GM19043 (cell line): ENCODE measurements at regions not wholly inside any gene's neighbourhood (a gene's known extent, or its start where the extent isn't known, plus 50 kb on each side); places are given as distances from the start of the nearest gene placed in this dataset.
"Not testable (repeated sequence)": the region's sequence is repeated elsewhere in the genome, so short reads cannot be mapped to it uniquely, and the experiment has no call there.

ENCODE experiments used
- ATAC-seq: cut with Tn5 transposase; IDR thresholded peaks from one replicate; pipeline ENCODE4 v1.9.1; 2021; ENCODE audit warnings: low read depth; ENCODE audit not compliant: unreplicated experiment

DNA sequence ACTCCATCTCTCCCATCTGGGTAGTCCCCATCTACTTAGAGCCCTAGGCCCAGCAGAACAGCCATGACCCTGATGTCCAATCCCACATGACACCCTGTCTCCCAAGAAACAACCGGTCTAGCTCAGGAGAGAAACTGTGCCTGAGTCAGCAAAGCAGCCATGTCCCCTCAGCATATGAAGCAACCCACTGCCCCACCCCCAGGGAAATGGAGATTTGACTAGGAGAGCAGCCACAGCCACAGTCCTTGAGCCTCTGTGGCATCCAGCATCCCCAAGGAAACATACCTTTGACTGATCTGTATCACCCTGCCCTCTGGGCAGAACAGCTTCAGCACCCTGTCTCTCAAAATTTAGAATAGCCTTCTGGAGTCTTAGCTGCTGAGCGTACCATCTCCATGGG is 641.9 kb upstream of the FBXO33 start:
- ATAC-seq: no peak

DNA sequence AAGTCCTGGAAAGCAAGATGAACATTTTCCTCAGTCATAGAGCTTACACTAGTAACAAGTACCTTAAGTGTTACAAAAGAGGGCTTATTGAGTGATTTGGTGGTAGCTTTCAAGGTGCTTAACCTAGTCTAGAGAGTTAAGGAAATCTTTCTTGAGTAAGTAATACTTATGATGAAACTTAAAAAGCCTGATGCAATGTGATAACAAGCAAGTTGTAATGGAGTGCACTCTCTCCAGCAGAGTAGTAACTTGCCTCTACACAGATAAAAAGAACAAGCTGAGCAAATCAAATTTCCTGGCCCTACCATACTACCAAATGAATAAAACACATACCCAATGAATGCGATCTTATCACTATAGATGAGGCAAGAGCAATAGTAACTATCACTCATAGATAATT is 639.9 kb upstream of the FBXO33 start:
- no peak for ATAC-seq

DNA sequence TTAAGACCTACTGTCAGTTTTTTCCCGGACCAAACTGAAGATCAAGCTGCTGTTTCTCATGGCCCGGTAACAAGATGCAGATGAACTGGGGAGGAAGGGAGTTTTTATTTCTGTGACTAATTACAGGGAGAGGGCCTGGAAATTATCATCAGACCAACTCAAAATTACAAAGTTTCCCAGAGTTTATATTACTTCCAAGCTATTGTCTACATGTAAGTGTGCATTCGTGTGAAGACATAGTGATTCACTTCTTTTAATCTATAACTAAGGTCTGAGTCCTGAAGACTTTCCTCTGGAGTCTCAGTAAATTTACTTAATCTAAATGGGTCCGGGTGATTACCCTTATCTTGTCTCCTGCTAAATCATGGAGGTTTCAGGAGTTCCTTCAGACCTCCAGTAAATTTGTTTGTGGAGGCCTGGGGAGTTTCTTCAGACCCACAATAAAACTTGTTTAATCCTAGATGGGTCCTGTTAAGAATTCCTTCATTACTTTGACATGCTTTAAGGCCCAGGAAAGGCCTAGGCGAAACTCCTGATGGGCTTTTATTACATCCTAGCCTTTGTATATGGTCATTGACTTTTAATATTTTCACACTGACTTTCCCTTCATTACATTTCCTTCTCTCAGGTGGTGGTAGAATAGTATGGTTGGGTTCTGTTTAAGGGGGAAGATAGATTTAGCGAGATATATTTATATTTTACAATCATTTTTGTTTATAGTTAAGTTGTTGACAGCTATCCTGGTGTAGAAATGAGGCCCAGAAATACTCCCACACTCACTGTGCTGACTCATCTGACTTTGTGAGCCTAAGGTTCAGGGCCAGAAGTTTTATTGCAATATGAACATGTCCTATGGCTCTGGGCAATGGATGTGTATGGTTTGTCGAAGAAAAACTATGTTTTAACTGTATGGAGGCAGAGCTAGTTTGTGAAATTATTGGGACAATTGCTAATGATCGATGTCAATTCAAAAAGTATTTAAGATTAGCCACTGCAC is 627.0 kb upstream of the FBXO33 start:
- ATAC-seq: no peak

DNA sequence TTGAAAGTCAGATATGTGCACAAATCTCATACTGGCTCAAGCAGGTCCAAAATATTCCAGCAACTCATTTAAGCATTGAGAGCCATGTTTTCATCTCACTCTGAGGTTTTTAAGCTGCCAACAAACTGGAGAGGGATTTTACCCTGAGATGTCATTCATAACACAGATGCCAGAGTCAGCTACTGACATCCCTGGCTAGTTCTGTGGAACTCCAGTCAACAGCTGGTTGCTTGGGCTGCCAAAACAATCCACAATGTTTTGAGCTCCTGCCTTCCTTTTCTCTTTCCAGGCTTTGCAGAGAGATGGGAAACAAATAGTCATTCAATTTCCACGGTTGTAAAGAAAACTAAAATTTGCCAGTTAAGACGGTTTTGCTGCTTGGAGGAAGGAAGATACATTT is 621.2 kb upstream of the FBXO33 start:
- no peak for ATAC-seq

DNA sequence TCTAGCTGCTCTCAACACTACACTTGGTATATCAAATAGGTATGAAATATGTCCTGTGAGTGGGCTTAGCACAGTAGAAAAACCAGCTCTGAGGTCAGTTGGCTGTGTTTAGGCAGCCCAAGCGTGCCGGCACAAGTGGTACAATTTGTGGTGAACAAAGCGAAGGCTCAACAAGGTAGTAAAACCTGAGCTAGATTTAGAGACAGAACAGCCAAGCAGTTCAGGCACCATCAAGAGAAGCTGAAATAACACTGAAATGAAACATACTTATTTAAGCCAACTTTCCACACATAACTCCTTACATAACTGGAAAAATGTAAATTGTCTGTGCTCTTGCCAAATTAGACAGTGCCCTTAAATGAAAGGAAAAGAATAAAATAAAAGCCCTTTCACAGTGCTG is 596.8 kb upstream of the FBXO33 start:
- no peak for ATAC-seq

DNA sequence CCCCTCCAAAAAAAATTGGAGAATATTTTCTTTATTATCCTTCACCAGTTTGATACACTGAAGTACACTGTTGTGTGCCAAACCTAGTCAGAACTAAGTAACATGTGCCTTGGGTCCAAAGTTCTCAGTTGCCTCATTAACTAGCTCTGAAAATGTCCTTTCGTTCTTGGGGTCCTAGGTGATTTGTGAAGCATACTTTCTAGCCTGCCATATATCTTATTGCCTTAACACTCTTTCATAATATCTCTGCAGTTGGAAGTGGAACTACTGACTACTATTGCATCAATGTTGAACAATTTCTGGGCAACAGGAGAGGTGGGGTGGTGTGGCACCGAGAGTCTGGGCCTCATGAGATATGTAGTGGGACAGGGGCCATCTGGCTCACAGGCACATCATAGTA is 592.9 kb upstream of the FBXO33 start:
- ATAC-seq: no peak

DNA sequence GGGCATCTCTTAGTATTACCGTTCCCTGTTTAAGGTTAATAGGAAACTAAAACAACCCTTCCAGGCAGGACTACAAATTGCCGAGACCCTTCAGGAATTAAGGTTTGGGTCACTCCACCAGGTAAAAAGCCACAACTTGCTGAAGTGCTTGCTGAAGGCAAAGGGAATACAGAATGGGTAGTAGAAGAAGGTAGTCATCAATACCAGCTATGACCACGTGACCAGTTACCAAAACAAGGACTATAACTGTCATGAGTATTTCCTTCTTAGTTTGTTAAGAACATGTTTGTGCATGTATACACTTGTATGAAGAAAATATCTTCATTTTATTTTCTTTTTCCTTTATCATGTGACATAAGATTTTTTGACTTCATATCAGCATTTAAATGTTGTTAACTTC is 578.7 kb upstream of the FBXO33 start:
- no peak for ATAC-seq

DNA sequence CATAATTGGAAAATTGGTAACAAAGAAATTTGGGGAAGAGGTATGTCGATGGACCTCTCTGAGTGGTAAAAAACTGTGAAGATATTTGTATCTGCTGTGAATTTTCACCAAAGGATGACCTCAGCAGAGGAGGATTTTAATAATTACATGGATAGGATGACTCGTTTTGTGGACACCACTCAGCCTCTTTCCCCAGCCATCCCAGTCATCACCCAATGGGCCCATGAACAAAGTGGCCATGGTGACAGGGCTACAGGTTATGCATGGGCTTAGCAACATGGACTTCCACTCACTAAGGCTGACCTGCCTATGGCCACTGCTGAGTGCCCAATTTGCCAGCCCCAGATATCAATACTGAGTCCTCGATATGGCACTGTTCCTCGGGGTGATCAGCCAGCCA is 577.5 kb upstream of the FBXO33 start:
- ATAC-seq: no peak

DNA sequence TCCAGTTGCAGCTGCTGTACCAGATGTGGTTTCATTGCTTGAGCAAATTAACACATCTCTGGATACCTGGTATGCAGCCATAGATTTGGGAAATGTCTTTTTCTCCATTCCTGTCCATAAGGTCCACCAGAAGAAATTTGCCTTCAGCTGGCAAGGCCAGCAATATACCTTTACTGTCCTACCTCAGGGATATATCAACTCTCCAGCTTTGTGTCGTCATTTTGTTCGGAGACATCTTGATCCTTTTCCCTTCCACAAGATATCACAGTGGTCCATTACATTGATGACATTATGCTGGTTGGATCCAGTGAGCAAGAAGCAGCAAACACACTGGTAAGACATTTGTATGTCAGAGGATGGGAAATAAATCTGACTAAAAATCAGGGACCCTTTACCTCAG is 576.1 kb upstream of the FBXO33 start:
- not testable (repeated sequence) for ATAC-seq

DNA sequence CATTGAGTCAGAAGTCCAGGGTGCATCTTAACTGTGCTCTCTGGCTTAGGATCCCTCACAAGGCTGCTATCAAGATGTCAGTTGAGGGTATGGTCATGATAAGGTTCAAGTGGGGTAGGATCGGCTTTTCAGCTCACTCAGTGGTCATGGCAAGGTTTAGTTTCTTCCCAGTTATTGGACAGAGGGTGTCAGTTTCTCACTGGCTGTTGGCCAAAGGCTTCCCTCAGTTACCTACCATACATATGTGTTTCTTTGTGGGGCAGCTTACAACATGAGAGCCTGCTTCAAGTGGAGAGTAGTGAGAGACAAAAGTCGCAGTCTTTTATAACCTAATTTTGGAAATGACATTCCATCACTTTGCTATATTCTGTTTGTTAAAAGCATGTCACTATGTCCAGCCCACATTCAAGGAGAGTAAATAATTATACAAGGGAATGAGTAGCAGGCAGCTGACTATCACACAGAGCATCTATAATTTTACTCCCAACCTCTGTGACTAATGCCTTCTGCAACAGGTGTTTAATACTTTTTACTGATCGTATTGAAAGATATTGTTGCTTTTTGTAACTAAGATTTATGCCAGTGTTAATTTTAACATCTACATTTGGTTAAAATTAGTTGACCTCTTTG is 572.8 kb upstream of the FBXO33 start:
- ATAC-seq: no peak

DNA sequence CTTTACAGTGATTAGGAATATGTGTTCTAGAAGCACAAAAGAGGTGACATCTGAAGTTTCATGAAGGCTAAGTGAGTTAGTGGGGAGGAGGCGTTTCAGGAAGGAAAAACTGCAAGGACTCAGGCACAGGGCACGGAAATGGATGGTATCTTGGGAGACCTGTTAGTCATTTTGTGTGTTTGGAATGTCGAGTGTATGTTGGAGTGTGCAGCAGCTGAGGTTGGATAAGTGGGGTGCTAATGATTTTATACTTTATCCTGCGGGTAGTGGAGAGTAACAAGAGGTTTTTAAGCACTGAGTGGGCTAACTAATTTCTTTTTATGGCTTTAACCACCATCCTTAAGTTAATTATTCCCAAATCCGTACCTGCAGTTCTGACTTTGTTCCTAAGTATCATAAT is 571.5 kb upstream of the FBXO33 start:
- no peak for ATAC-seq

DNA sequence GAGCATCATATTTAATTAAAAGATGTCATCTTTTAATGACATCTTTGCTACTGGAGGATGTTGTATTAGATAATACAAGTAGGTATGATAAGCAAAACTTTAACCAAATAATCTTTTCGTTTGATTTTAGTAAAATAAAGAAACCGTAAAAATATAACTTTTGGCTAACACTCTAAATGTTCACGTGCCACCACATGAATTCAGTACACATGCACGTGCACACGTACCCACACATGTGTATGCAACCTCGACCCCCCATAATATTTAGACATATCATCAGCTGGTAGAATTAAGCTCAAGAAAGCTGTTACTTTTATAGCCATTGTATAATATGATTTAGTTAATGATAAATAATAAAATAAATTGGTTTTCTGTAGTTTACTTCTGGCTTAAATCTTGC is 566.6 kb upstream of the FBXO33 start:
- ATAC-seq: no peak

DNA sequence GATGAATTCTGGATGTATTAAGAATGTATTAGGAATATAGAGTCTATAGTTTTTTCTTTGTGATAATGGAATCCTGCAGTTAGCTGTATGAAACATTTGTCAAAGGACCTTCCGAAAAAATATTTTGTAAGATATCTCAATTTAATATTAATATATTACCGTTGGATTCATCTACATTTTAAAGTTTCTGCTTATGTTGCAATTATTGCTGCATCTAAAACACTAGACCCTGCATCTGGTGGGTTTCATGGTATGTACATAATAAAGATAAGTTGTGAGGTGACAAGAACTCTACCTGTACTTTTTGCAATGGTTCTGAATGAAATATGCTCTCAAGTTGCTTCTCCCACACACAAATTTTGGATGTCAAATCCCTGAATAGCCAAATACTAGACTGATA is 565.9 kb upstream of the FBXO33 start:
- no peak for ATAC-seq

DNA sequence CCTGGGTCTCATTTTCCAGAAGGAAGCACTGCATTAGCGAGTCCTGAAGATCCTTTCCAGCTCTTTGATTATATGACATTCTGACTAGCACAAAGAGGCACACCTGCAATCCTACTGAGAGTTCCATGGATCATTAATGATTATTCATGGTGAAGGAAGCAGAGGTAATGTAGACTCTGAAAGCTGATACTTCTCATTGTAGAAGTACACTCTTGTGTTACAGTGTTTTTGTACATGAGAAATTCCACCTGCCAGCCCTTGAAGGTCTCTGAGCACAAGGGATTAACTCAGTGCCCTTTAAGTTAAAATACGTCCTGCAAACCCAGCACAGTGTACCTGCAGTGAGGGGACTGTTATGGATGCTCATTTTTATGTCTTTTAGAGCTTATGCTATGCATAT is 558.8 kb upstream of the FBXO33 start:
- ATAC-seq: no peak

DNA sequence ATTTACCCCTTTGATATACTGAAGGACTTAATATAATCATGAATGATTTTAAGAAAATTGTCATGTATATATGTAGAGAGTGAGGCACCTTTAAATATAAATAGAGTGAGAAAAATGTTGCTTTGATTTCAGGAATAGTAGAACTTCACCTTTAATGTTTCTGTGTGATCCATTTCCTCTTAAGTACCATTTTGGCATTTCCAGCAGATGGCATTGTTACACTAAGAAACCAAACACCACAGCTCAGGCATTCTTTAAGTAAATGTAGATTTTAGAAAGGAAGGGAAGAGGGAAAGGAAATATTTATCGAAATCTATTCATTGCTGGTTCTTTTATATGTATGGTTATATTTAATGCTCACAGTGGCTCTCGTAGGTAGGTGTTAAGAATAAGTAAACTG is 556.7 kb upstream of the FBXO33 start:
- no peak for ATAC-seq

DNA sequence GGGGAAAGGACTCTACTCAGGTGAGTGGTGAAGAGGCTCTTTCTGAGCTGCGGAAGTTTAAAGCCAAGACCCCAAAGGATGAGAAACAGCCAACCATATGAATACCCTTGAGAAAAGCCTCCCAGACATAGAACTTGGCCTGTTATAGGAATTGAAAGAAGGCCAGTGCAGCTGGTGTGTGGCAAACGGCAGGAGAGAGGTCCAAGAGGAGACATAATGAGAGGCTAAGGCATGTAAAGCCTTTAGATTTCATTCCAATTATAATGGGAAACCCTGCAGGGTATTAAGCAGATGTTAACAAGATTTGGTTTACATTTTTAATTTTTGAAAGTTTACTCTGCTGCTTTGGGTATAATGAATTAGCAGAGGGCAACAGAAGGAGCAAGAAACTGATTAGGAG is 552.1 kb upstream of the FBXO33 start:
- no peak for ATAC-seq

DNA sequence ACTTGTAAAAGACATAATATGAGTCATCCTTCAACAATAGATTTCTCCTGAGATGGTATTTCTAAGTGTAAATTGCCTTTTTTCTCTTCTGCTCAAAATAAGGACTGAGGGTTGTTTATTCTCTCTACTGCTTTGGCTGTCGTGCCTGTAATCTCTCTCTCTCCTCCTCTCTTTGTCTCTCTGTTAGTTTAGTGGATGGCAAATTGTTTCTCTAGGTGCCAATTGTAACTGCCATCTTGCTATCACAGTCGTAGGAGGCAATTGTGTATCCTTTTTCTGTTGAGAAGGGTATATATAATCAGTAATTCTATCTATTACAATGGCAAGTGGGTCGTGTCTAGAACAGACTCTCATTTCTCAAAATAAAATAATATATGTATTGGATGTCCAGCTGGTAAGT is 545.0 kb upstream of the FBXO33 start:
- no peak for ATAC-seq

DNA sequence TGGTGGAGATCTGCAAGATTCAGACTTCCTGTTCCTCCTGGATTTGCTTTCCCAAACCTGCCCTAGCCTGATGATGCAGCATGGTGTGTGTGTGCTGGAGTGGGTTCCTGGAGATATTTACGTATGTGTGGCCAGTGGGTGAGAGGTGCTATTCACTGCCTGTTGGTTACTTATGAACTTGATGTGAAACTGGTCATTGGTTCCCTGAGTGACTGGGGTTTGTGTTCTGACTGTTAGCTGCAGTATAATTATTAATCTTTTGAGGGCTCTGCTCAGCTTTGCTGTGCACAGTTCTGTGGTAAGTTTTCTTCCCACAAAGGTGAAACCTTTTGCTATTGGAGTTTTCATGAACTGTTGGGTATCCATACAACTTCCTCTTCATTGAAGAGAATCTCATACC is 541.8 kb upstream of the FBXO33 start:
- peak; percentile 97 for ATAC-seq

DNA sequence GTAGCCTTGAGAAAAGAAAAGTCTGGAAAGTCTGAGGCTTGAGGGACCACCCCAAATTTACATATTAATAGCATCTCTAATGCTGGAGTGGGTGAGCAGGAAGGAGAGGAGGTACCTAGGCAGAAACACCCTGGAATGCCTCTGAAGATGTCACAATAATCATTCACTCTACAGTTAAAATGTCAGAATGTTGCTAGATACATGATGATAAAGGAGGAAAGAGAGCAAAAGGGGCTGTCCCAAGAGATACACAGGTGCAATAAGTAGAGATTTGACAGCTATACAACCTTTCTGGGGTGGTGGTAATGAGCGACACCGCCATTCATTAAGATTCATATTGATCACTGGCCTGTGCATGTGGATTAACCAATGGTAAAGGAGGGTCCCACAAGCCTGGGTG is 540.5 kb upstream of the FBXO33 start:
- no peak for ATAC-seq

DNA sequence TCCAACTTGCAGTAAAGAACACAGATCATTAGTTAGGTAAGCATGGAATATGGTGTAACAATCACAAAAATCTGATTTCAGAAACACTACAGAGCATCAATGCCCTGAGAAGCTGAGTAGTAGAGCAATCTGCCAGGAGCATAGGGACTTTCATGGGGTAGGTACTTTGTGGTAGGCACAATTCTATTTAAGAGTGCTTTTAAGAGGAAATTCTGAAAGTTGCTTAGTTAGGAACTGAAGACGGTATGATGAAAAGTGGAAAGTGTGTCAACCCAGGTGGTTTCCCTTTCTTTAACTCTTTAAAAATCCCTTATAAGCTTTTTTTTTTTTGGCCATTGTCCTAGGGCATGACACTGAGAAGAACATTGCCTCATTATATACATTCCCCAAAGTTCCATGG is 535.7 kb upstream of the FBXO33 start:
- ATAC-seq: peak; percentile 44

DNA sequence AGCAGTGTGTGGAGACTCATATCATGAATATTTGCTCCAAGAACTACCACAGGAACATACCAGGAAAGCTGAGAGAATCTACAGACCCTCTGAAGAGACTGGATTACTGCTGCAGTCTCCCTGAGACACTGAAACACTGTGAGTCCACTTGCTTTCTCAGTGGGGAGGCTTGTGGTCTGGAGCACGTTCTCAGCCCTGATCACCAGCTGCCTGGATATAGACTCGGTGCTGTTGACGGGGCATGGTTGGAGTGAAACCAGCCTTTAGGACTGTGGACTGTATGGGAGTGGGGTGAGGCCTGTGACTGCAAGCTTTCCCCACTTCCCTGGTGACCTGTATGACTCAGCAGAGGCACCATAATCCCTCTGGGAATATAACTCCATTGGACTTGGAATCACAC is 525.8 kb upstream of the FBXO33 start:
- ATAC-seq: no peak

DNA sequence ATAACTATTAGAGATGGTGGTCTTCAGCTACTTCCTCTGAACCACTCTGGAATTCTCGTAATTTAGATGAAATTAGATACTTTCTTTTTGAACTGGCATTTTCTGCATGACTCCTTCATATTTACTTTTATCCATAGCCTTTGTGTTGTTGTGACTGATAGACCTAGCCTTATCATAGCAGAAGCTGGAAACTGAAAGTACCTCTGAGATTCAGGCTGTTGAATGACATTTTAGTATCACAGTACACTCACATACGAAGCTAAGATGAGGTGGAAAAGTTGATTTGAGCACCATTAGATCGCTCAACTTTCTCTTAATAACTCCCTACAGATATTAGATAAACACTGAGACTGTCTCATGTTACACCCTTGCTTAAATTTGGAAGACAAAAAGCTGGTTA is 525.1 kb upstream of the FBXO33 start:
- no peak for ATAC-seq
